Activated naive CD8-positive, alpha-beta T cell treated with anti-CD3 and anti-CD28 coated beads, Interleukin-2, amount 50 U/mL, for 24 hours (primary cell): ENCODE measurements at regions not wholly inside any gene's neighbourhood (a gene's known extent, or its start where the extent isn't known, plus 50 kb on each side); places are given as distances from the start of the nearest gene placed in this dataset.

Experiments used
- ATAC-seq: fragments of 150-1000 bp; cut with Tn5 transposase; one replicate; pipeline ENCODE4 v1.10.0; 2021
- DNase-seq: peaks from one replicate; pipeline ENCODE4 v3.0.0; 2021
- H3K27ac Mint-ChIP-seq: one replicate; pipeline ENCODE4 v1.8.0; 2021; ENCODE audit warnings: mild to moderate bottlenecking, mixed read lengths
- H3K27me3 Mint-ChIP-seq: one replicate; pipeline ENCODE4 v1.8.0; 2021; ENCODE audit warnings: mixed read lengths
- H3K36me3 Mint-ChIP-seq: one replicate; pipeline ENCODE4 v1.8.0; 2021; ENCODE audit warnings: low read depth, mixed read lengths
- H3K4me1 Mint-ChIP-seq: one replicate; pipeline ENCODE4 v1.8.0; 2021; ENCODE audit warnings: mixed read lengths
- H3K4me3 Mint-ChIP-seq: one replicate; pipeline ENCODE4 v1.8.0; 2021; ENCODE audit warnings: mild to moderate bottlenecking, moderate library complexity, mixed read lengths
- H3K9me3 Mint-ChIP-seq: one replicate; pipeline ENCODE4 v1.8.0; 2021; ENCODE audit warnings: mixed read lengths

DNA sequence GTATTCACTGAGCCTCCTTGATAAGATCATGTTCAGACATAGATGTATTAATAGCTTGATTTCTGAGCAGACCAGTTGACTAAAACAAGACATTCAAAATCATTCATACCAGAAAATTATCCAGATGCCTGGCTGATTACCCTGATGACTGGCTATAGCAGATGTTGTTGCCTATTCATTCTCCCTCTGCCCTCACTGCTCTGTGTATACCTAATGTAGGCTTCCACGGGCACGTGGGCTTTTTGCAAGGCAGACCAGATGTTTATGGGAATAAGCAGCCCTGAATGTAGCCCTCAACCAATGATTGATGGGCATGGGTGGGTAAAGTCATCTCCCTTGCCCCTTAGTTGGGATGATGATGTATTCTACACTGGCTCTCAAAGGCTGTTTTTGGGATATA, 289.1 kb downstream of the MBD2 start:
- no peak for ATAC-seq
- no peaks in the 10 kb centered on the region for H3K9me3 Mint-ChIP-seq

DNA sequence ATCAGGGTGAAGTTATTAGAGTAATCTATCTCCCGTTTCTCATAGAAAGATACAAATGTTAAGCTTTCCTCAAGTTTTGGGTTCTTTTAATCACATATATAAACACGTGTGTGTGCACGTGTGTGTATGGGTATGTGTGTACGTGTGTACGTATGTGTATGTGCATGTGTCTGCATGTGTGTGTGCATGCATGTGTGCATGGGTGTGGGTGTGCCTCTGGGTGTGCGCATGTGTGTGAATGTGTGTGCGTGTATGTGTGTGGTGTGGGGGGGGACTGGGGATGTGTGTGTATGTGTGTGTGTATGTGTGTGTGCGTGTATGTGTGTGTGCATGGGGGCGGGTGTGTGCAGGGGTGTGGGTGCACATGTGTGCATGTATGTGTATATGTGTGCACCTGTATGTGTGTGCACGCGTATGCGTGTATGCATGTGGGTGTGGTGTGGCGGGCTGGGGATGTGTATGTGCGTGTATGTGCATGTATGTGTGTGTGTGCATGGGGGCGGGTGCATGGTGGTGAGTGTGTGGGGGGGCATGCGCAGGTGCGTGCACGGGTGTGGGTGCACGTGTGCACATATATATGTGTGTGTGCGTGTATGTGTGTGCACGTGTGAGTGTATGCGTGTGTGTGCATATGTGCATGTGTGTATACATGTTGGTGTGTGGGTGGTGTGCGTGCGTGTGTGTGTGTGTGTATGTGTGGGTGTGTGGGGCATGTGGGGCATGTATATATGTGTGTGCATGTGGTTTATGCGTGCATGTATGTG, 304.0 kb downstream of the MBD2 start:
- Mint-ChIP-seq H3K4me3 (no peak overlapping the region), H3K4me1 (no peaks in the 10 kb centered on the region), H3K9me3 (peaks cover 11% of the 10 kb centered on the region), H3K27me3 (no peaks in the 10 kb centered on the region), H3K27ac (no peak overlapping the region), H3K36me3 (no peaks in the 10 kb centered on the region)
- ATAC-seq = no peak
- DNase-seq = no peak

More for the DNA sequence above, 289.1 kb downstream of the MBD2 start:
- no peak for DNase-seq
- Mint-ChIP-seq H3K36me3 (no peaks in the 10 kb centered on the region), H3K27me3 (no peaks in the 10 kb centered on the region), H3K4me1 (no peaks in the 10 kb centered on the region), H3K4me3 (no peak overlapping the region), H3K27ac (no peak overlapping the region)

DNA sequence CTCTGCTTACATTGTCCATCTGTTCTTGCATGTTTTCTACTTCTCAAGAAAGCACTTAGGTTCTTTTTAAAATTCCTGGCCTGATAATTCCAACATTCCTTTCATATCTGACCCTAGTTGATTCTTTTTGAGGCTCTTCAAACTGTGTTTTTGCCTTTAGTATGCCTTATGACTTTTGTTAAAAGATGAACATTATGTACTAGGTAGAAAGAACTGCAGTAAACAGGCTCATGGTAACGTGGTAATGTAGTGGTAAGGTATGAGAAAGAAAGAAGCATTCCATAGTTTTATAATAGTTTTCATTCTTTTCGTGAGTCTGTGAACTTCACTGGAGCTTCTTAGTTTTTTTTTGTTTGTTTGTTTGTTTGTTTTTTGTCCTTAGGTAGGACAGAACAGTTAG, 306.4 kb downstream of the MBD2 start:
- Mint-ChIP-seq H3K27me3 (no peaks in the 10 kb centered on the region), H3K4me3 (no peak overlapping the region), H3K27ac (no peak overlapping the region), H3K9me3 (peaks cover 11% of the 10 kb centered on the region), H3K4me1 (no peaks in the 10 kb centered on the region), H3K36me3 (no peaks in the 10 kb centered on the region)
- no peak for DNase-seq
- ATAC-seq = no peak

DNA sequence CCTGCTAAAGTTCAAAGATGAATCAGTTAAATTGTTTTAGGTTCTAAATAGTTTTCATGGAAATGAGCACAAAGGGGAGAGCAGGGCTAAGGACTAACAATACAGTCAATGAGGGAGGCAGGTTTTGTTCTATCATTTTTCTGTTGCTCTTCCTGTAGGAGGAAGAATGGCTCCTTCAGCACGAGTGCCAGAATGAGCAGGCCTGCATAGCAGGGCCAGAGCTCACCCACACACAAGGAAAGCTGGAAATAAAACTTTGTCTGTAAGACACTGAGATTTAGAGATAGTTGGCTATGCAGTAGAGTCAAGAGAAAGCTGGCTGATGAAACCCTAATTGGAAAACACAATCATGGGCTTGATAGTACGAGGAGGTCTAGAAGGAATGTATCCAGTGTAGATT, 313.3 kb downstream of the MBD2 start:
- Mint-ChIP-seq H3K9me3 (no peaks in the 10 kb centered on the region), H3K27ac (no peak overlapping the region), H3K4me3 (no peak overlapping the region), H3K36me3 (no peaks in the 10 kb centered on the region), H3K4me1 (no peaks in the 10 kb centered on the region), H3K27me3 (peaks cover 2% of the 10 kb centered on the region)
- DNase-seq (no peak), ATAC-seq (no peak)

DNA sequence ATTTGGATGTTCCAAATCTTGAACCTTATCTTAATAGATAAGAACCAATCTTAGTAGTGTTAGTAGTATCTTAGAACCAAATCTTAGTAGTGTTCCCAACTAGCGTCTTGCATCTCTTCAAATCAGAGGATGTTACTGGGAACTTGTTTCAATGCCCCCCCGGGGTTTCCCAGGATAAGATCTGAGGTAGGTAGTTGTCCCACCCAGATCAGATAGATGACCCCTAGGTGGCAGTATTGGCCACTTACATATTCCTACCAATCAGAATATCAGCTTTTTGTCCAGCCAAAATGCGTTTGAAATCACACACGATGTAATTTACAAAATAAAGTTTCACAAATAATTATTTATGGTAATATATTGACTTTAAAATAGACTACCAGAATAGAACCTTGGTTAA, 314.8 kb downstream of the MBD2 start:
- Mint-ChIP-seq H3K9me3 (no peaks in the 10 kb centered on the region), H3K36me3 (no peaks in the 10 kb centered on the region), H3K4me1 (no peaks in the 10 kb centered on the region), H3K27ac (no peak overlapping the region), H3K27me3 (peaks cover 3% of the 10 kb centered on the region), H3K4me3 (no peak overlapping the region)
- DNase-seq = peak; percentile 18
- ATAC-seq = no peak

DNA sequence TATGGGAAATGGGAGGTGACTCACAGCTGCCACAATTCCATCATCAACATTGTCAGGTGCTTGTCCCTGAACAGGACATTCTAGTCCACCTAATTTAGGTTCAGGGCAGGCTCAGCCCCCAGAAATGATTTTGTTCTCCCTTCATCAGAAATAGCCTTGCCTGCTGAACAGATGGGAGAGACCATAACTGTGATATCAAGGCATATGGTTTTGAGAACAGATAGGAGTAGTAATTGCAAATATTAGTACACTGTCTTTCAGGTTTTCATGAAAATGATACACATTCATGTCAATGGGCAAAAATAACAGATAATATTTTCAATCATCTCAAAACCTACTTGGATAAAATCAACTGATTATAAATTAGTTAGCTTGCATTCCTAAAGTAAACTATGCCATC, 316.5 kb downstream of the MBD2 start:
- no peaks in the 10 kb centered on the region for H3K9me3 Mint-ChIP-seq
- ATAC-seq = no peak
- no peaks in the 10 kb centered on the region for H3K36me3 Mint-ChIP-seq
- no peak overlapping the region for H3K4me3 Mint-ChIP-seq
- H3K4me1 Mint-ChIP-seq = no peaks in the 10 kb centered on the region
- H3K27me3 Mint-ChIP-seq = peaks cover 3% of the 10 kb centered on the region
- no peak for DNase-seq
- H3K27ac Mint-ChIP-seq = no peak overlapping the region

DNA sequence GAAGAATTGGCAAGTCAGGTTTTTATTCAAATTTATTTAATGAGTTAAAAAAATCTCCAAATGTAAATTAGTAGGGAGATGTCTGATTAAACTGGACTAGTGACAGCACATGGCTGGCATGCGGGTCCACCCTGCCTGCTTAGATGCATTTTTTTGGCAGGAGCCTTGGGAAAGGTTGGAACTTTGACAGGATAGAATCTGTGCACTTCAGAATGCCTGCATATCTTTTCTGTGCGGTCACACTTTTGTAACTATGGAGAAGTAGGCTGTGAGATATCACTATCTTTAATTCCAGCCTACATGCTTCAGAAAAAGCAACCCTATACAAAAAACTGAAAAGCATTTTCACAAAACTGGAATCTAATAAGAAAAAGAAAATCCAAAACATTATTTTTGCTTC, 317.8 kb downstream of the MBD2 start:
- Mint-ChIP-seq H3K4me3 (no peak overlapping the region), H3K27ac (no peak overlapping the region), H3K9me3 (no peaks in the 10 kb centered on the region), H3K4me1 (no peaks in the 10 kb centered on the region), H3K36me3 (no peaks in the 10 kb centered on the region), H3K27me3 (peaks cover 6% of the 10 kb centered on the region)
- DNase-seq = no peak
- ATAC-seq = no peak

DNA sequence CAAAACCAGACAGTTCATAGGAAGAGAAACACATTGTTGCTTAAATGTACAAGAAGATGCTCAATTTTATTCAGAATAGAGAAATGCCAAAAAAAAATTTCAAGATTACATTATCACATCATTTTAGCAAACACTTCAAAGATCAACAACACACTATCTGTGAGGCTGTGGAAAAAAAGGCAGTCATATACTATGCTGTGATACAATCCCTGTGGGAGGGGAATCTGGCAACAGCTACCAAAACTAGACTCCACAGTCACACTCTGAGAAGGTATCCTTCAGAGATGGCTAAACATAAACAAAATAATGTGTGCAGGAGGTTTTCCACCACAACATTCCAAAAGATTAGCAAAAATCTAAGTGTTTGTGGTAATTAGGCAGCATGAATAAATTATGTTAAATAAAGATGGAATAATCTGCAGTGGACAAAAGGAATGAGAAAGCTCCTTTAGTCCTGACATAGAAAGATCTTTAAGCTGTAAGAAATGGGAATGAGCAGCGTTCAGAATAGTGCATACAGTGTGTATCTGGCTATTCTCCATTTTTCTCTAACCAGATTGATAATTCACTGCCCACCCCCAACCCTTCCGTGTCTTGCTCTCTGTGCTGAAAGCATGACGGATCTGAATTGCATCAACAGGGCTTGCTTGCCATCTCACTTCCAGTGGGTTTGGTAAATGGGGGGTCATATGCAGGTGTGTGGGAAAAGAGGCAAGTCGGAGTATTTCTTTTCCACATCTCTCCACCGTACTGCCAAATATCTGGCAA, 329.6 kb downstream of the MBD2 start:
- Mint-ChIP-seq H3K9me3 (no peaks in the 10 kb centered on the region), H3K27me3 (peaks cover 2% of the 10 kb centered on the region), H3K4me1 (no peaks in the 10 kb centered on the region), H3K36me3 (no peaks in the 10 kb centered on the region), H3K4me3 (no peak overlapping the region), H3K27ac (no peak overlapping the region)
- DNase-seq (no peak), ATAC-seq (no peak)

DNA sequence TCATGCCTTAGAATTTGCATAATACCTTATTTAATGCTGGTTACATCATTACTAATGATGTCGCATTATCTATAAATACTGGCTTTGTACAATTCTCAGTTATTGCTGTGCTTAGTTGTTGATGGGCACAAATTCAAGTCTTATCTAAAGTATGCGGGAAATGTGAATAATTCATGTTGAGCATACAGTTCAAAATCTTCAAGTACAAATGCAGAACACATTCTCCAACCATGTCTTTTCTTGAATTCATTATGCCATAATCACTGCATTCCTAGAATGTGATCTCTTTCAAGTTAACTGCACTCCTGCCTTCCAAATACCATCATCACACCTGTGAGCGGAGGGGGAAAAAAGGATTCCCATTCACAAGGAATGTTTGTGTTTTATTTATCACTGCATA, 337.0 kb downstream of the MBD2 start:
- Mint-ChIP-seq H3K4me1 (no peaks in the 10 kb centered on the region), H3K4me3 (no peak overlapping the region), H3K36me3 (no peaks in the 10 kb centered on the region), H3K27ac (no peak overlapping the region), H3K9me3 (no peaks in the 10 kb centered on the region), H3K27me3 (peaks cover 2% of the 10 kb centered on the region)
- ATAC-seq = no peak
- DNase-seq = no peak

DNA sequence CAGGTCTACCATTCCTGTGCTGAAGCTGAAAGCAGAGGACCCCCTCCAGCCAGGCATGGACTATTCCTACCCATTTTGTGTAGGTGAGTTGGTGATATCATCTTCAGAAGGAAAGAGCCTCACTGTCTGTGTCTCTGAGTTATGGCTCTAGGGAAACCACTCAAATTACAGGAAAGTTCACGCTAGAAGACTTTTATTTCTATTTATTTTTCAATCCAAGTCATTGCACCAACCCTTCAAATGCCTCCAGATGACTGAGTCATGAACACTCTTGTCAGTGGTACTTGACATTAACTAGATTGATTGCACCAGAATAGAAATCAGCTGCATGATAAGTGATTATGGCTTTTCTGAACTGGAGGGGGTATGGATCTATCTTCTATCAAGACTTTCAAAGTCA, 338.4 kb downstream of the MBD2 start:
- Mint-ChIP-seq H3K36me3 (no peaks in the 10 kb centered on the region), H3K27me3 (peaks cover 2% of the 10 kb centered on the region), H3K27ac (no peak overlapping the region), H3K9me3 (no peaks in the 10 kb centered on the region), H3K4me1 (no peaks in the 10 kb centered on the region), H3K4me3 (no peak overlapping the region)
- ATAC-seq (no peak), DNase-seq (no peak)

DNA sequence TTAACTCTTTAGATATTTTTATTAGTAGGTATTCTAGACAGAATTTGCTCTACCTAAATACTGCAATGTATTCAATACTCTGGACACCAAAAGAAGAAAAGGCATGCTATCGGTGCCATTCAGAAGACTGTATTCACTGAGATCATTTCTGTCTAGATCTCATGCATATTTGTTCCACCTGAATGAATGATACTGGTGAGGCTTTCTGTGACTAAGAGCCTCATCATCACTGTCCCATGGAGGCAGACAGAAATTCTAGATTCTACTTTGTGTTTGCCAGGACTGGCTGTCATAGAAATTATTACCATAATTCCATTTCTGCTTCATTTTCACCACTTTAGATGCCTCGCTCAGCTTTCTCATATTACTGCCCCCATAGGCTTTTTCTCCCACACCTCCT, 340.7 kb downstream of the MBD2 start:
- H3K27ac Mint-ChIP-seq = no peak overlapping the region
- H3K4me3 Mint-ChIP-seq = no peak overlapping the region
- H3K27me3 Mint-ChIP-seq = no peaks in the 10 kb centered on the region
- no peaks in the 10 kb centered on the region for H3K4me1 Mint-ChIP-seq
- ATAC-seq = no peak
- DNase-seq = no peak
- H3K36me3 Mint-ChIP-seq = no peaks in the 10 kb centered on the region
- no peaks in the 10 kb centered on the region for H3K9me3 Mint-ChIP-seq

DNA sequence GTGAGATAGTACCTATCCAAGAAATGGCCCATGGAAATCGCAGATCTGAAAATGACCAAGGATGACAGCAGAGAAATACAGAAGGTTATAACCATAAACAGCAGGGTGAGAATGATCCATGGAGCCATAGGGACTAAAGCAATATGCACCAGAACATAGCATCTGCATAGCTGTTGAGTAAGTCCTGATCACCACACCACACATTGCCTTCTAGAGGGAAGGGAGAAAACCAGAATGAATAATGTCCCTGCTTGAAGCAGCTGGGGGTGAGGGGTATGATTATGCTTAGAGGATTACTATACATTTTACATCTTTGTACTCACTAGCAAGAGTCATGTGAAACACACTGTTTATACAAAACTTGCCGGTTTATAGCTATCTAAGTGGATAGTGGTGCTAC, 350.4 kb downstream of the MBD2 start:
- no peaks in the 10 kb centered on the region for H3K27me3 Mint-ChIP-seq
- no peaks in the 10 kb centered on the region for H3K36me3 Mint-ChIP-seq
- no peaks in the 10 kb centered on the region for H3K4me1 Mint-ChIP-seq
- H3K4me3 Mint-ChIP-seq = no peak overlapping the region
- H3K27ac Mint-ChIP-seq = no peak overlapping the region
- ATAC-seq (no peak), DNase-seq (no peak)
- no peaks in the 10 kb centered on the region for H3K9me3 Mint-ChIP-seq

DNA sequence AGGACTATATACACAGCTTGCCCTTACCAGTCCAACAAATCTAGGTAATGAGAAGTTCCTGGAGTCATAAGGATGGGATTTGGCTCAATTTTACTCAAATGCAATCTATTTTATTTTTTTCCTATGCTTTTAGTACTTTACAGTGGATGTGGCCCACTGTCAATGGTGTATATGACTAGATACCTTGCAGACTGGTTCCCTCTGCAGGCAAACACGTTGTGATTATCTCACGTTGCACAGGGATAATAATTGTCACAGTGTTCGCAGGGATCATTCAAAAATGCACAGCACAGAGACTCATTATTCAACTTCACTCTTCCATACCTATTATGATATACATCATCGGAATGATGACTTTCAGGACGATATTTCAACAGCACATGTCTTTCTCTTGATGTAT, 359.7 kb downstream of the MBD2 start:
- H3K27ac Mint-ChIP-seq = no peak overlapping the region
- H3K4me3 Mint-ChIP-seq = no peak overlapping the region
- no peaks in the 10 kb centered on the region for H3K36me3 Mint-ChIP-seq
- H3K27me3 Mint-ChIP-seq = no peaks in the 10 kb centered on the region
- DNase-seq (no peak), ATAC-seq (no peak)
- no peaks in the 10 kb centered on the region for H3K4me1 Mint-ChIP-seq
- H3K9me3 Mint-ChIP-seq = no peaks in the 10 kb centered on the region

DNA sequence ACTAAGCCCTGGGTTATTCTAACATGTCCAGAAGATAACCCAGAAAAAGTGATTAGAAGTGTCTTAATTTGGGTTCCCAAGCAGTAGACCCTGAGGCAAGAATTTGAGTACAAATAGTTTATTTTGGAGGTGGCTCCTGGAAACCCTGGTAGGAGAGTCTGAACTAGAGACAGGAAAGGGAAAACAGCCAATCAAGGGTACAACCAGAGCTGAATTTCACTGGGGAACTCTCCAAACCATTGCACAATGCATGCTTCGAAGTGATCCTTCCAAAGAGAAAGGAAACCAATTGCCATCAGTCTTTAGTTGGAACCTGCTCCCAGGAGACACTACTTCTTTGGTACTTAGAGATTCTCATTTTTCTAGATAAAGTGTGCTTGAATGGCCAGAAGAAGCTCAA, 361.5 kb downstream of the MBD2 start:
- no peaks in the 10 kb centered on the region for H3K9me3 Mint-ChIP-seq
- H3K4me1 Mint-ChIP-seq = no peaks in the 10 kb centered on the region
- DNase-seq (no peak), ATAC-seq (no peak)
- H3K4me3 Mint-ChIP-seq = no peak overlapping the region
- H3K27ac Mint-ChIP-seq = no peak overlapping the region
- no peaks in the 10 kb centered on the region for H3K27me3 Mint-ChIP-seq
- no peaks in the 10 kb centered on the region for H3K36me3 Mint-ChIP-seq

DNA sequence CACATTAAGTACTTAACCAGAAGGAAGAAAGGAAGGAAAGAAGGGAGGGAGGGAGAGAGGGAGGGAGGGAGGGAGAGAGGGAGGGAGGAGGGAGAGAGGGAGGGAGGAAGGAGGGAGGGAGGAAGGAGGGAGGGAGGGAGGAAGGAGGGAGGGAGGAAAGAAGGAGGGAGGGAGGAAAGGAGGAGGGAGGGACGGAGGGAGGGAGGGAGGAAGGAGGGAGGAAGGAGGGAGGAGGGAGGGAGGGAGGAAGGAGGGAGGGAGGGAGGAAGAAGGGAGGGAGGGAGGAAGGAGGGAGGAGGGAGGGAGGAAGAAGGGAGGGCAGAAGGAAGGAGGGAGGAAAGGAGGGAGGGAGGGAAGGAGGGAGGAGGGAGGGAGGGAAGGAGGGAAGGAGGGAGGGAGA, 363.3 kb downstream of the MBD2 start:
- Mint-ChIP-seq H3K4me1 (no peaks in the 10 kb centered on the region), H3K9me3 (no peaks in the 10 kb centered on the region), H3K36me3 (no peaks in the 10 kb centered on the region), H3K27ac (no peak overlapping the region), H3K4me3 (no peak overlapping the region), H3K27me3 (no peaks in the 10 kb centered on the region)
- DNase-seq = no peak
- no peak for ATAC-seq
